NT2/D1 (cell line): ENCODE measurements at regions not wholly inside any gene's neighbourhood (a gene's known extent, or its start where the extent isn't known, plus 50 kb on each side); places are given as distances from the start of the nearest gene placed in this dataset.

ENCODE experiments used
- SUZ12 ChIP-seq: IDR thresholded peaks from 2 replicates; pipeline ENCODE4 v1.6.1; 2011; ENCODE audit not compliant: insufficient read length, insufficient read depth; ENCODE audit errors: extremely low read depth
- YY1 ChIP-seq: IDR thresholded peaks from 2 replicates; pipeline ENCODE4 v1.6.1; 2011; ENCODE audit not compliant: insufficient read length, insufficient read depth
- ZNF274 ChIP-seq: IDR thresholded peaks from 2 replicates; pipeline ENCODE4 v1.6.1; 2011; ENCODE audit warnings: mild to moderate bottlenecking, low read depth, low read length

GRCh38 chr20:20850407-20850806 is 138.0 kb upstream of the RALGAPA2 start:
- no peak for TF ChIP-seq ZNF274
- TF ChIP-seq YY1, result no peak
- TF ChIP-seq SUZ12, result no peak
